ENCODE measurements at regions not wholly inside any gene's neighbourhood (a gene's known extent, or its start where the extent isn't known, plus 50 kb on each side); places are given as distances from the start of the nearest gene placed in this dataset.

- Histone ChIP-seq H2AK5ac (ENCODE audit: low read depth, low read length) (no peak overlapping the region), H3K9me3 (replicated peaks in 1 of 2; ENCODE audit: control insufficient read depth in 2 of 2, insufficient read depth in 1 of 2, low read depth in 1 of 2, low read length in 2 of 2) (no peaks in the 10 kb centered on the region), H3K4me3 (ENCODE audit: low read length in 2 of 2) (no peak overlapping the region), H3K14ac (ENCODE audit: low read length) (no peak overlapping the region), H3K9ac (ENCODE audit: low read depth, low read length, poor library complexity) (no peak overlapping the region), H2BK15ac (ENCODE audit: low read length) (no peak overlapping the region), H3K4ac (ENCODE audit: low read length) (no peak overlapping the region), H3K36me3 (replicated peaks in 1 of 2; ENCODE audit: control insufficient read depth in 2 of 2, insufficient read depth in 2 of 2, low read length in 2 of 2) (no peaks in the 10 kb centered on the region), H2BK5ac (ENCODE audit: low read length) (no peak overlapping the region), H2BK120ac (ENCODE audit: low read depth, low read length) (no peak overlapping the region), H2AFZ (ENCODE audit: low read length) (no peak overlapping the region), H3K4me1 (ENCODE audit: control insufficient read depth in 2 of 2, insufficient read depth in 1 of 2, low read depth in 1 of 2, low read length in 2 of 2) (peaks cover 2 to 22% of the 10 kb centered on the region in 2 donors), H3K23ac (ENCODE audit: low read depth, low read length, poor library complexity) (no peak overlapping the region), H2BK12ac (ENCODE audit: low read length) (no peak overlapping the region), H3K4me2 (ENCODE audit: insufficient read depth, low read length, poor library complexity, severe bottlenecking) (no peak overlapping the region), H4K91ac (ENCODE audit: low read depth, low read length, poor library complexity) (no peak overlapping the region), H3K79me1 (ENCODE audit: low read depth, low read length) (peaks cover 2% of the 10 kb centered on the region), H3K27me3 (ENCODE audit: control insufficient read depth in 3 of 3, insufficient read depth in 3 of 3, low read depth in 1 of 3, low read length in 3 of 3) (peaks cover 0 to 10% (median 0%) of the 10 kb centered on the region in 3 experiments), H4K8ac (ENCODE audit: low read depth, low read length) (no peak overlapping the region), H3K18ac (ENCODE audit: low read length) (no peak overlapping the region), H3K27ac (replicated peaks; ENCODE audit: low read length) (no peak overlapping the region)
- DNase-seq (ENCODE audit: low spot score): no peak
- no CpG with 5 or more reads among the region's 3 CpGs for WGBS, 2 donors (ENCODE audit: extremely low coverage in 2 of 2, insufficient read length in 2 of 2, insufficient replicate concordance in 1 of 2)
Observed at GRCh38 chr2:64748147-64748546, 94.4 kb upstream of the SERTAD2 start.

- no peak for DNase-seq (ENCODE audit: low spot score)
- Histone ChIP-seq H4K8ac (ENCODE audit: low read depth, low read length) (no peak overlapping the region), H3K4me3 (ENCODE audit: low read length in 2 of 2) (no peak overlapping the region), H3K36me3 (replicated peaks in 1 of 2; ENCODE audit: control insufficient read depth in 2 of 2, insufficient read depth in 2 of 2, low read length in 2 of 2) (no peaks in the 10 kb centered on the region), H3K9ac (ENCODE audit: low read depth, low read length, poor library complexity) (no peak overlapping the region), H3K27ac (replicated peaks; ENCODE audit: low read length) (no peak overlapping the region), H4K91ac (ENCODE audit: low read depth, low read length, poor library complexity) (no peak overlapping the region), H3K4me2 (ENCODE audit: insufficient read depth, low read length, poor library complexity, severe bottlenecking) (no peak overlapping the region), H2BK12ac (ENCODE audit: low read length) (no peak overlapping the region), H2BK15ac (ENCODE audit: low read length) (no peak overlapping the region), H3K9me3 (replicated peaks in 1 of 2; ENCODE audit: control insufficient read depth in 2 of 2, insufficient read depth in 1 of 2, low read depth in 1 of 2, low read length in 2 of 2) (no peaks in the 10 kb centered on the region), H2BK5ac (ENCODE audit: low read length) (no peak overlapping the region), H3K79me1 (ENCODE audit: low read depth, low read length) (peaks cover 2% of the 10 kb centered on the region), H3K18ac (ENCODE audit: low read length) (no peak overlapping the region), H3K4me1 (ENCODE audit: control insufficient read depth in 2 of 2, insufficient read depth in 1 of 2, low read depth in 1 of 2, low read length in 2 of 2) (peaks cover 2 to 22% of the 10 kb centered on the region in 2 donors), H2AFZ (ENCODE audit: low read length) (peak overlapping the region; percentile 99), H3K23ac (ENCODE audit: low read depth, low read length, poor library complexity) (no peak overlapping the region), H2BK120ac (ENCODE audit: low read depth, low read length) (no peak overlapping the region), H3K27me3 (ENCODE audit: control insufficient read depth in 3 of 3, insufficient read depth in 3 of 3, low read depth in 1 of 3, low read length in 3 of 3) (peaks cover 0 to 10% (median 0%) of the 10 kb centered on the region in 3 experiments), H2AK5ac (ENCODE audit: low read depth, low read length) (no peak overlapping the region), H3K14ac (ENCODE audit: low read length) (no peak overlapping the region), H3K4ac (ENCODE audit: low read length) (no peak overlapping the region)
- WGBS, 2 donors (ENCODE audit: extremely low coverage in 2 of 2, insufficient read length in 2 of 2, insufficient replicate concordance in 1 of 2): no CpG with 5 or more reads among the region's 2 CpGs
Observed at GRCh38 chr2:64748561-64748960, 94.8 kb upstream of the SERTAD2 start.

- H3K27ac ChIP-seq (replicated peaks; ENCODE audit: low read length): no peak overlapping the region
Observed at GRCh38 chr2:64749446-64749845, 95.7 kb upstream of the SERTAD2 start.

GRCh38 chr2:64750001-64750816, 96.5 kb upstream of the SERTAD2 start:
- no peak overlapping the region for H3K4ac ChIP-seq (ENCODE audit: low read length)
- H3K27me3 ChIP-seq (ENCODE audit: control insufficient read depth in 3 of 3, insufficient read depth in 3 of 3, low read depth in 1 of 3, low read length in 3 of 3): peaks cover 0 to 10% (median 0%) of the 10 kb centered on the region in 3 experiments
- peak overlapping the region; percentile 99 for H3K27ac ChIP-seq (replicated peaks; ENCODE audit: low read length)
- H4K91ac ChIP-seq (ENCODE audit: low read depth, low read length, poor library complexity): no peak overlapping the region
- peak overlapping the region; percentile 88 to 94 for H3K4me3 ChIP-seq (ENCODE audit: low read length in 2 of 2)
- H3K14ac ChIP-seq (ENCODE audit: low read length): no peak overlapping the region
- H2BK120ac ChIP-seq (ENCODE audit: low read depth, low read length): peak overlapping the region; percentile 81
- no peak for DNase-seq (ENCODE audit: low spot score)
- peak overlapping the region; percentile 73 for H3K4me2 ChIP-seq (ENCODE audit: insufficient read depth, low read length, poor library complexity, severe bottlenecking)
- no peaks in the 10 kb centered on the region for H3K36me3 ChIP-seq (replicated peaks in 1 of 2; ENCODE audit: control insufficient read depth in 2 of 2, insufficient read depth in 2 of 2, low read length in 2 of 2)
- no CpG with 5 or more reads among the region's 38 CpGs for WGBS, 2 donors (ENCODE audit: extremely low coverage in 2 of 2, insufficient read length in 2 of 2, insufficient replicate concordance in 1 of 2)
- H2BK12ac ChIP-seq (ENCODE audit: low read length): no peak overlapping the region
- peak overlapping the region; percentile 89 for H3K18ac ChIP-seq (ENCODE audit: low read length)
- no peak overlapping the region for H2AK5ac ChIP-seq (ENCODE audit: low read depth, low read length)
- peaks cover 2 to 19% of the 10 kb centered on the region in 2 donors for H3K4me1 ChIP-seq (ENCODE audit: control insufficient read depth in 2 of 2, insufficient read depth in 1 of 2, low read depth in 1 of 2, low read length in 2 of 2)
- H3K9me3 ChIP-seq (replicated peaks in 1 of 2; ENCODE audit: control insufficient read depth in 2 of 2, insufficient read depth in 1 of 2, low read depth in 1 of 2, low read length in 2 of 2): no peaks in the 10 kb centered on the region
- H3K9ac ChIP-seq (ENCODE audit: low read depth, low read length, poor library complexity): peak overlapping the region; percentile 99
- H4K8ac ChIP-seq (ENCODE audit: low read depth, low read length): no peak overlapping the region
- H2BK15ac ChIP-seq (ENCODE audit: low read length): peak overlapping the region; percentile 58
- peaks cover 2% of the 10 kb centered on the region for H3K79me1 ChIP-seq (ENCODE audit: low read depth, low read length)
- peak overlapping the region; percentile 99 for H2AFZ ChIP-seq (ENCODE audit: low read length)
- peak overlapping the region; percentile 91 for H2BK5ac ChIP-seq (ENCODE audit: low read length)
- H3K23ac ChIP-seq (ENCODE audit: low read depth, low read length, poor library complexity): peak overlapping the region; percentile 99

More at GRCh38 chr2:64749446-64749845, 95.7 kb upstream of the SERTAD2 start:
- peak overlapping the region; percentile 99 for H2AFZ ChIP-seq (ENCODE audit: low read length)
- no peak overlapping the region for H3K14ac ChIP-seq (ENCODE audit: low read length)
- H3K36me3 ChIP-seq (replicated peaks in 1 of 2; ENCODE audit: control insufficient read depth in 2 of 2, insufficient read depth in 2 of 2, low read length in 2 of 2): no peaks in the 10 kb centered on the region
- no peak overlapping the region for H3K23ac ChIP-seq (ENCODE audit: low read depth, low read length, poor library complexity)
- H2AK5ac ChIP-seq (ENCODE audit: low read depth, low read length): no peak overlapping the region
- H2BK12ac ChIP-seq (ENCODE audit: low read length): no peak overlapping the region
- peaks cover 2 to 19% of the 10 kb centered on the region in 2 donors for H3K4me1 ChIP-seq (ENCODE audit: control insufficient read depth in 2 of 2, insufficient read depth in 1 of 2, low read depth in 1 of 2, low read length in 2 of 2)
- H4K8ac ChIP-seq (ENCODE audit: low read depth, low read length): no peak overlapping the region
- peaks cover 0 to 10% (median 0%) of the 10 kb centered on the region in 3 experiments for H3K27me3 ChIP-seq (ENCODE audit: control insufficient read depth in 3 of 3, insufficient read depth in 3 of 3, low read depth in 1 of 3, low read length in 3 of 3)
- peak overlapping the region; percentile 73 for H3K4me2 ChIP-seq (ENCODE audit: insufficient read depth, low read length, poor library complexity, severe bottlenecking)
- no CpG with 5 or more reads among the region's 4 CpGs for WGBS, 2 donors (ENCODE audit: extremely low coverage in 2 of 2, insufficient read length in 2 of 2, insufficient replicate concordance in 1 of 2)
- H2BK5ac ChIP-seq (ENCODE audit: low read length): no peak overlapping the region
- DNase-seq (ENCODE audit: low spot score): no peak
- H3K4ac ChIP-seq (ENCODE audit: low read length): no peak overlapping the region
- H3K79me1 ChIP-seq (ENCODE audit: low read depth, low read length): peaks cover 2% of the 10 kb centered on the region
- peak overlapping the region in 1 of 2 donors; percentile 88 for H3K4me3 ChIP-seq (ENCODE audit: low read length in 2 of 2)
- no peaks in the 10 kb centered on the region for H3K9me3 ChIP-seq (replicated peaks in 1 of 2; ENCODE audit: control insufficient read depth in 2 of 2, insufficient read depth in 1 of 2, low read depth in 1 of 2, low read length in 2 of 2)
- H3K9ac ChIP-seq (ENCODE audit: low read depth, low read length, poor library complexity): no peak overlapping the region
- no peak overlapping the region for H4K91ac ChIP-seq (ENCODE audit: low read depth, low read length, poor library complexity)
- H3K18ac ChIP-seq (ENCODE audit: low read length): no peak overlapping the region
- H2BK120ac ChIP-seq (ENCODE audit: low read depth, low read length): no peak overlapping the region
- no peak overlapping the region for H2BK15ac ChIP-seq (ENCODE audit: low read length)
